A673 (cell line): ENCODE measurements at regions not wholly inside any gene's neighbourhood (a gene's known extent, or its start where the extent isn't known, plus 50 kb on each side); places are given as distances from the start of the nearest gene placed in this dataset.

ENCODE experiments used
- EZH2 ChIP-seq: fragments of 200-600 bp; sonication (generic); IDR thresholded peaks from 2 replicates; pipeline ENCODE4 v1.6.1; 2017; ENCODE audit warnings: borderline replicate concordance, low read depth, mild to moderate bottlenecking, mixed read lengths, antibody characterized with exemption, low read length; ENCODE audit not compliant: poor library complexity, severe bottlenecking
- TF ChIP-seq, protein P1 (sequence below): fragments of 300-800, 200-600 bp; sonication (generic); conservative IDR thresholded peaks from 2 replicates; pipeline ENCODE4 v1.5.1; 2017; ENCODE audit warnings: low read depth, mild to moderate bottlenecking, antibody characterized with exemption, low read length, moderate library complexity, mixed read lengths

DNA sequence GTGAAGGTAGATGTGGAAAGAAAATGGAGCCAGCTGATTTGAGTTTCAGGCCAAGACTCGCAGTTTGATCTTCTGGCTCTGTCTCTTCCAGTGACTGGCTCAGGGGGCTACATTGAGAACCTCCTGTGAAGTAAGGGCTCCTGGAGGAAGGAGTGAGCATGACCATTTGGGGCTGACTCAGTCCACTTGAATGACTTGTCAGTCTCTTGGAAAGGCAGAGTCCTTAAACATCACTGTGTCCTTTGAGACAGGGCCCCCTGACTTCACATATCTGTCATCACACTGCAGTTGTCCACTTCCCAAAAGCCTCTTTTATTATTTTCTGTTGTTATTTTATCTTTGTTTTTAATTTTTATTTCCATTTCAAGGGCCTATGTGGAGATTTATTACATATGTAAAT lies 204.6 kb upstream of the APCDD1 start:
- TF ChIP-seq, protein P1, sequence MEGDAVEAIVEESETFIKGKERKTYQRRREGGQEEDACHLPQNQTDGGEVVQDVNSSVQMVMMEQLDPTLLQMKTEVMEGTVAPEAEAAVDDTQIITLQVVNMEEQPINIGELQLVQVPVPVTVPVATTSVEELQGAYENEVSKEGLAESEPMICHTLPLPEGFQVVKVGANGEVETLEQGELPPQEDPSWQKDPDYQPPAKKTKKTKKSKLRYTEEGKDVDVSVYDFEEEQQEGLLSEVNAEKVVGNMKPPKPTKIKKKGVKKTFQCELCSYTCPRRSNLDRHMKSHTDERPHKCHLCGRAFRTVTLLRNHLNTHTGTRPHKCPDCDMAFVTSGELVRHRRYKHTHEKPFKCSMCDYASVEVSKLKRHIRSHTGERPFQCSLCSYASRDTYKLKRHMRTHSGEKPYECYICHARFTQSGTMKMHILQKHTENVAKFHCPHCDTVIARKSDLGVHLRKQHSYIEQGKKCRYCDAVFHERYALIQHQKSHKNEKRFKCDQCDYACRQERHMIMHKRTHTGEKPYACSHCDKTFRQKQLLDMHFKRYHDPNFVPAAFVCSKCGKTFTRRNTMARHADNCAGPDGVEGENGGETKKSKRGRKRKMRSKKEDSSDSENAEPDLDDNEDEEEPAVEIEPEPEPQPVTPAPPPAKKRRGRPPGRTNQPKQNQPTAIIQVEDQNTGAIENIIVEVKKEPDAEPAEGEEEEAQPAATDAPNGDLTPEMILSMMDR, result no peak
- no peak for TF ChIP-seq EZH2
